Activated CD8-positive, alpha-beta memory T cell treated with anti-CD3 and anti-CD28 coated beads, Interleukin-2, amount 50 U/mL, for 1 hour (primary cell): ENCODE measurements at regions not wholly inside any gene's neighbourhood (a gene's known extent, or its start where the extent isn't known, plus 50 kb on each side); places are given as distances from the start of the nearest gene placed in this dataset.

Experiments
- DNase-seq: peaks from one replicate; pipeline ENCODE4 v3.0.0-alpha.2; 2020; ENCODE audit errors: extremely low read depth

GRCh38 chr12:93015871-93016751, 87.0 kb upstream of the EEA1 start:
- no peak for DNase-seq

- DNase-seq: no peak
Observed at GRCh38 chr12:93016752-93017350, 87.8 kb upstream of the EEA1 start.

- no peak for DNase-seq
Observed at GRCh38 chr12:93018610-93019009, 89.5 kb upstream of the EEA1 start.

- DNase-seq: no peak
Observed at GRCh38 chr12:93019212-93019927, 90.3 kb upstream of the EEA1 start.

- no peak for DNase-seq
Observed at GRCh38 chr12:93019975-93020630, 91.0 kb upstream of the EEA1 start.

- no peak for DNase-seq
Observed at GRCh38 chr12:93020631-93021597, 91.8 kb upstream of the EEA1 start.

- DNase-seq: no peak
Observed at GRCh38 chr12:93022603-93023340, 93.7 kb upstream of the EEA1 start.

- no peak for DNase-seq
Observed at GRCh38 chr12:93025145-93026103, 96.3 kb upstream of the EEA1 start.

- no peak for DNase-seq
Observed at GRCh38 chr12:93027041-93027440, 97.9 kb upstream of the EEA1 start.

- DNase-seq: no peak
Observed at GRCh38 chr12:93029091-93029490, 100.0 kb upstream of the EEA1 start.

GRCh38 chr12:93031028-93031427, 101.9 kb upstream of the EEA1 start:
- no peak for DNase-seq

GRCh38 chr12:93032758-93033157, 103.7 kb upstream of the EEA1 start:
- DNase-seq: no peak

- DNase-seq: no peak
Observed at GRCh38 chr12:93033948-93034347, 104.9 kb upstream of the EEA1 start.

GRCh38 chr12:93039062-93039461, 110.0 kb upstream of the EEA1 start:
- no peak for DNase-seq

- no peak for DNase-seq
Observed at GRCh38 chr12:93039930-93040329, 110.8 kb upstream of the EEA1 start.

GRCh38 chr12:93040367-93040766, 111.3 kb upstream of the EEA1 start:
- no peak for DNase-seq

GRCh38 chr12:93041416-93041815, 112.3 kb upstream of the EEA1 start:
- DNase-seq: no peak

- no peak for DNase-seq
Observed at GRCh38 chr12:93042283-93042682, 113.2 kb upstream of the EEA1 start.

- DNase-seq: no peak
Observed at GRCh38 chr12:93042684-93043083, 113.6 kb upstream of the EEA1 start.
